IMR-90 (cell line): ENCODE measurements at regions not wholly inside any gene's neighbourhood (a gene's known extent, or its start where the extent isn't known, plus 50 kb on each side); places are given as distances from the start of the nearest gene placed in this dataset.

Experiments used
- ATAC-seq: fragments of 200-7000 bp; cut with Tn5 transposase; 2 replicates; pipeline ENCODE4 v1.9.1; 2020; ENCODE audit warnings: low read depth, mild to moderate bottlenecking, moderate library complexity
- BruUV-seq: library from RNA; stranded (reverse); fragments of 400-500 nt; replicated peaks from 2 replicates; lab custom pipeline; 2021; lab: Mats Ljungman, UMichigan
- CTCF ChIA-PET: fragments of 300-600 bp; formaldehyde crosslinking; extraction: SDS; loops from one replicate; lab custom pipeline; 2021; ENCODE audit warnings: antibody characterized with exemption; lab: Yijun Ruan, JAX
- POLR2A ChIA-PET: fragments of 300-600 bp; sonication (Branson Sonifier 250); formaldehyde crosslinking; loops from one replicate; lab custom pipeline; 2022; ENCODE audit warnings: antibody characterized with exemption; ENCODE audit not compliant: unreplicated experiment; lab: Charles Lee
- DNase-seq: peaks from one replicate; pipeline ENCODE4 v3.0.0; 2013
- H2AFZ ChIP-seq: replicated peaks from 2 replicates; pipeline ENCODE3; 2013; ENCODE audit warnings: low read length, mild to moderate bottlenecking; ENCODE audit not compliant: poor library complexity
- H2AK5ac ChIP-seq: 2 replicates; pipeline ENCODE4 v1.6.1; 2013; ENCODE audit warnings: low read depth, low read length, inconsistent platforms
- H2AK9ac ChIP-seq: replicated peaks from 2 replicates; pipeline ENCODE3; 2013; ENCODE audit warnings: mild to moderate bottlenecking, low read depth, low read length, moderate library complexity; ENCODE audit not compliant: poor library complexity
- H2BK120ac ChIP-seq: 2 replicates; pipeline ENCODE4 v1.6.1; 2013; ENCODE audit warnings: low read depth, low read length, inconsistent platforms
- H2BK15ac ChIP-seq: 3 replicates; pipeline ENCODE4 v1.6.1; 2013; ENCODE audit warnings: low read depth, low read length, inconsistent platforms
- H2BK20ac ChIP-seq: 2 replicates; pipeline ENCODE4 v1.6.1; 2013; ENCODE audit warnings: low read depth, mild to moderate bottlenecking, inconsistent platforms, low read length, moderate library complexity
- H2BK5ac ChIP-seq: 2 replicates; pipeline ENCODE4 v1.6.1; 2013; ENCODE audit warnings: mild to moderate bottlenecking, low read depth, low read length, inconsistent platforms; ENCODE audit not compliant: poor library complexity, severe bottlenecking
- H3K14ac ChIP-seq: replicated peaks from 2 replicates; pipeline ENCODE4 v1.6.1; 2013; ENCODE audit warnings: low read depth, low read length, inconsistent platforms
- H3K18ac ChIP-seq: 2 replicates; pipeline ENCODE4 v1.6.1; 2013; ENCODE audit warnings: low read depth, low read length, control low read depth
- H3K23ac ChIP-seq: 2 replicates; pipeline ENCODE4 v1.6.1; 2013; ENCODE audit warnings: low read depth, low read length, inconsistent platforms
- H3K27ac ChIP-seq: 2 replicates; pipeline ENCODE4 v1.5.1; 2013; ENCODE audit warnings: mild to moderate bottlenecking, control low read depth, low read length; ENCODE audit not compliant: insufficient read depth
- H3K27me3 ChIP-seq: 2 replicates; pipeline ENCODE4 v1.6.1; 2013; ENCODE audit warnings: low read length; ENCODE audit not compliant: control insufficient read depth, insufficient read depth
- H3K36me3 ChIP-seq: 2 replicates; pipeline ENCODE4 v1.6.1; 2013; ENCODE audit warnings: low read length, mixed read lengths; ENCODE audit not compliant: control insufficient read depth, insufficient read depth
- H3K4ac ChIP-seq: 2 replicates; pipeline ENCODE4 v1.6.1; 2013; ENCODE audit warnings: low read depth, low read length, inconsistent platforms
- H3K4me1 ChIP-seq: 2 replicates; pipeline ENCODE4 v1.6.1; 2013; ENCODE audit warnings: low read length, mixed read lengths; ENCODE audit not compliant: control insufficient read depth, insufficient read depth
- H3K4me2 ChIP-seq: 2 replicates; pipeline ENCODE4 v1.6.1; 2013; ENCODE audit warnings: low read depth, mild to moderate bottlenecking, control low read depth, low read length, moderate library complexity
- H3K4me3 ChIP-seq: 2 replicates; pipeline ENCODE4 v1.5.1; 2013; ENCODE audit warnings: low read depth, mild to moderate bottlenecking, control low read depth, low read length, moderate library complexity; ENCODE audit not compliant: insufficient read depth
- H3K56ac ChIP-seq: 2 replicates; pipeline ENCODE4 v1.6.1; 2013; ENCODE audit warnings: low read length, inconsistent platforms; ENCODE audit not compliant: insufficient read depth; ENCODE audit errors: extremely low read depth
- H3K79me1 ChIP-seq, 2 experiments: 2 replicates each; pipeline ENCODE4 v1.6.1; 2013; ENCODE audit warnings: low read length in 2 of 2, inconsistent platforms in 1 of 2, low read depth in 1 of 2
- H3K9ac ChIP-seq: 2 replicates; pipeline ENCODE4 v1.6.1; 2013; ENCODE audit warnings: low read depth, low read length, control low read depth
- H3K9me1 ChIP-seq: 2 replicates; pipeline ENCODE4 v1.6.1; 2013; ENCODE audit warnings: low read length, inconsistent platforms; ENCODE audit not compliant: insufficient read depth
- H3K9me3 ChIP-seq: 2 replicates; pipeline ENCODE4 v1.6.1; 2013; ENCODE audit warnings: low read length; ENCODE audit not compliant: control insufficient read depth, insufficient read depth
- H4K20me1 ChIP-seq: 2 replicates; pipeline ENCODE4 v1.6.1; 2013; ENCODE audit warnings: low read length, inconsistent platforms; ENCODE audit not compliant: insufficient read depth
- H4K5ac ChIP-seq: 2 replicates; pipeline ENCODE4 v1.6.1; 2013; ENCODE audit warnings: mild to moderate bottlenecking, low read depth, low read length, control low read depth
- H4K8ac ChIP-seq, 2 experiments: 2 replicates each; pipeline ENCODE4 v1.6.1; 2013; ENCODE audit warnings: low read depth in 2 of 2, low read length in 2 of 2, control low read depth in 1 of 2, inconsistent platforms in 1 of 2
- H4K91ac ChIP-seq: 2 replicates; pipeline ENCODE4 v1.6.1; 2013; ENCODE audit warnings: low read depth, low read length, inconsistent platforms; ENCODE audit not compliant: insufficient read depth
- BHLHE40 ChIP-seq: fragments of 150-350 bp; IDR thresholded peaks from 2 replicates; pipeline ENCODE4 v1.6.1; 2016; ENCODE audit warnings: mild to moderate bottlenecking, low read depth, low read length
- CEBPB ChIP-seq: IDR thresholded peaks from 2 replicates; pipeline ENCODE4 v1.6.1; 2012; ENCODE audit warnings: low read depth, low read length, improper control_type of control experiment
- CHD1 ChIP-seq: IDR thresholded peaks from 2 replicates; pipeline ENCODE4 v1.6.1; 2012; ENCODE audit warnings: low read depth, low read length, improper control_type of control experiment
- FOS ChIP-seq: fragments of 150-350 bp; IDR thresholded peaks from 2 replicates; pipeline ENCODE4 v1.6.1; 2016; ENCODE audit warnings: low read depth, low read length
- MAZ ChIP-seq: IDR thresholded peaks from 2 replicates; pipeline ENCODE4 v1.6.1; 2012; ENCODE audit warnings: low read depth, mild to moderate bottlenecking, low read length, improper control_type of control experiment, moderate library complexity, borderline replicate concordance
- MXI1 ChIP-seq: IDR thresholded peaks from 2 replicates; pipeline ENCODE4 v1.6.1; 2012; ENCODE audit warnings: low read depth, mild to moderate bottlenecking, low read length, moderate library complexity, borderline replicate concordance
- NFE2L2 ChIP-seq: fragments of 150-350 bp; IDR thresholded peaks from 2 replicates; pipeline ENCODE4 v1.6.1; 2016; ENCODE audit warnings: low read depth, mild to moderate bottlenecking, low read length
- POLR2A ChIP-seq: IDR thresholded peaks from 2 replicates; pipeline ENCODE4 v1.6.1; 2012; ENCODE audit warnings: mild to moderate bottlenecking, low read depth, low read length
- RAD21 ChIP-seq: IDR thresholded peaks from 2 replicates; pipeline ENCODE4 v1.6.1; 2012; ENCODE audit warnings: low read length, improper control_type of control experiment
- RCOR1 ChIP-seq: IDR thresholded peaks from 2 replicates; pipeline ENCODE4 v1.6.1; 2012; ENCODE audit warnings: mild to moderate bottlenecking, low read length, improper control_type of control experiment; ENCODE audit not compliant: insufficient replicate concordance
- RFX5 ChIP-seq: IDR thresholded peaks from 2 replicates; pipeline ENCODE4 v1.8.0; 2012; ENCODE audit warnings: low read depth, mild to moderate bottlenecking, low read length, moderate library complexity
- SMC3 ChIP-seq: fragments of 150-350 bp; IDR thresholded peaks from 2 replicates; pipeline ENCODE4 v1.6.1; 2016; ENCODE audit warnings: low read depth, mild to moderate bottlenecking, antibody characterized with exemption, low read length, moderate library complexity
- WGBS, 2 experiments: methylation state at CpG; one replicate each; pipeline versions ENCODE4 v1.1.5 to v1.1.7; 2013; ENCODE audit warnings: missing lambda C conversion rate in 2 of 2; ENCODE audit not compliant: insufficient read length in 1 of 2; ENCODE audit errors: extremely low coverage in 2 of 2; 5-methylcytosine and 5-hydroxymethylcytosine counted together
- dilution Hi-C: fragments of 300-500 bp; cut with HindIII; formaldehyde crosslinking; loops from one replicate; pipeline ENCODE4 v1.14.3; 2018; ENCODE audit warnings: low sequenced_read_pairs; ENCODE audit not compliant: unreplicated experiment
- in situ Hi-C: fragments of 300-500 bp; cut with MboI; formaldehyde crosslinking; loops from 3 replicates; pipeline ENCODE4 v1.14.3; 2019; ENCODE audit warnings: low sequenced_read_pairs, inconsistent platforms, mixed read lengths
- intact Hi-C: fragments of 100-400 bp; cut with micrococcal nuclease; formaldehyde crosslinking; loops from 2 replicates; pipeline ENCODE4 v1.10.0; 2022
- TF ChIP-seq, protein P1 (sequence below): conservative IDR thresholded peaks from 2 replicates; pipeline ENCODE4 v1.5.1; 2012; ENCODE audit warnings: mild to moderate bottlenecking, low read depth, low read length, improper control_type of control experiment
- TF ChIP-seq, protein P2 (sequence below): fragments of 150-350 bp; IDR thresholded peaks from 2 replicates; pipeline ENCODE4 v1.6.1; 2017; ENCODE audit warnings: mild to moderate bottlenecking, antibody characterized with exemption, low read length, low read depth
- TF ChIP-seq, protein P3 (sequence below): fragments of 150-350 bp; IDR thresholded peaks from 2 replicates; pipeline ENCODE4 v1.6.1; 2016; ENCODE audit warnings: low read depth, mild to moderate bottlenecking, low read length, moderate library complexity, borderline replicate concordance

- Histone ChIP-seq H3K27me3 (peaks cover 9% of the 10 kb centered on the region), H2AFZ (no peak overlapping the region), H3K18ac (no peak overlapping the region), H2BK15ac (no peak overlapping the region), H3K9me1 (peaks cover 4% of the 10 kb centered on the region), H3K27ac (no peak overlapping the region), H2AK9ac (no peak overlapping the region), H4K5ac (no peak overlapping the region), H2BK20ac (no peak overlapping the region), H2BK120ac (no peak overlapping the region), H3K4me3 (no peak overlapping the region), H3K9ac (no peak overlapping the region), H4K20me1 (no peaks in the 10 kb centered on the region), H3K14ac (no peak overlapping the region), H3K4ac (no peak overlapping the region), H3K9me3 (no peaks in the 10 kb centered on the region), H4K8ac (no peak overlapping the region), H3K4me1 (peaks cover 8% of the 10 kb centered on the region), H3K4me2 (no peak overlapping the region), H3K23ac (no peak overlapping the region), H3K36me3 (no peaks in the 10 kb centered on the region), H2BK5ac (no peak overlapping the region), H3K79me1 (no peaks in the 10 kb centered on the region), H2AK5ac (no peak overlapping the region), H4K91ac (no peak overlapping the region), H3K56ac (no peak overlapping the region)
- ChIA-PET POLR2A (no interaction called here), CTCF (no interaction called here)
- dilution Hi-C loops, result no loop called here
- no CpG with 5 or more reads among the region's 2 CpGs for WGBS, 2 experiments
- in situ Hi-C loops, result no loop called here
- intact Hi-C loops, result no loop called here
- no peak for ATAC-seq
- BruUV-seq, result no TSS peak
- DNase-seq, result no peak
- TF ChIP-seq NFE2L2 (no peak), RAD21 (no peak), CHD1 (no peak), RCOR1 (no peak), MXI1 (no peak), RFX5 (no peak), POLR2A (no peak), MAZ (no peak), CEBPB (no peak), FOS (no peak), SMC3 (no peak), BHLHE40 (no peak)
- TF ChIP-seq, protein P1, sequence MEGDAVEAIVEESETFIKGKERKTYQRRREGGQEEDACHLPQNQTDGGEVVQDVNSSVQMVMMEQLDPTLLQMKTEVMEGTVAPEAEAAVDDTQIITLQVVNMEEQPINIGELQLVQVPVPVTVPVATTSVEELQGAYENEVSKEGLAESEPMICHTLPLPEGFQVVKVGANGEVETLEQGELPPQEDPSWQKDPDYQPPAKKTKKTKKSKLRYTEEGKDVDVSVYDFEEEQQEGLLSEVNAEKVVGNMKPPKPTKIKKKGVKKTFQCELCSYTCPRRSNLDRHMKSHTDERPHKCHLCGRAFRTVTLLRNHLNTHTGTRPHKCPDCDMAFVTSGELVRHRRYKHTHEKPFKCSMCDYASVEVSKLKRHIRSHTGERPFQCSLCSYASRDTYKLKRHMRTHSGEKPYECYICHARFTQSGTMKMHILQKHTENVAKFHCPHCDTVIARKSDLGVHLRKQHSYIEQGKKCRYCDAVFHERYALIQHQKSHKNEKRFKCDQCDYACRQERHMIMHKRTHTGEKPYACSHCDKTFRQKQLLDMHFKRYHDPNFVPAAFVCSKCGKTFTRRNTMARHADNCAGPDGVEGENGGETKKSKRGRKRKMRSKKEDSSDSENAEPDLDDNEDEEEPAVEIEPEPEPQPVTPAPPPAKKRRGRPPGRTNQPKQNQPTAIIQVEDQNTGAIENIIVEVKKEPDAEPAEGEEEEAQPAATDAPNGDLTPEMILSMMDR, result no peak
- TF ChIP-seq, protein P2, sequence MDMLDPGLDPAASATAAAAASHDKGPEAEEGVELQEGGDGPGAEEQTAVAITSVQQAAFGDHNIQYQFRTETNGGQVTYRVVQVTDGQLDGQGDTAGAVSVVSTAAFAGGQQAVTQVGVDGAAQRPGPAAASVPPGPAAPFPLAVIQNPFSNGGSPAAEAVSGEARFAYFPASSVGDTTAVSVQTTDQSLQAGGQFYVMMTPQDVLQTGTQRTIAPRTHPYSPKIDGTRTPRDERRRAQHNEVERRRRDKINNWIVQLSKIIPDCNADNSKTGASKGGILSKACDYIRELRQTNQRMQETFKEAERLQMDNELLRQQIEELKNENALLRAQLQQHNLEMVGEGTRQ, result no peak
- TF ChIP-seq, protein P3, sequence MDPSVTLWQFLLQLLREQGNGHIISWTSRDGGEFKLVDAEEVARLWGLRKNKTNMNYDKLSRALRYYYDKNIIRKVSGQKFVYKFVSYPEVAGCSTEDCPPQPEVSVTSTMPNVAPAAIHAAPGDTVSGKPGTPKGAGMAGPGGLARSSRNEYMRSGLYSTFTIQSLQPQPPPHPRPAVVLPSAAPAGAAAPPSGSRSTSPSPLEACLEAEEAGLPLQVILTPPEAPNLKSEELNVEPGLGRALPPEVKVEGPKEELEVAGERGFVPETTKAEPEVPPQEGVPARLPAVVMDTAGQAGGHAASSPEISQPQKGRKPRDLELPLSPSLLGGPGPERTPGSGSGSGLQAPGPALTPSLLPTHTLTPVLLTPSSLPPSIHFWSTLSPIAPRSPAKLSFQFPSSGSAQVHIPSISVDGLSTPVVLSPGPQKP, result no peak
These were observed 70.3 kb downstream of the CTSL start for GRCh38 chr9:87796196-87796595.
